Stimulated activated CD8-positive, alpha-beta memory T cell treated with anti-CD3 and anti-CD28 coated beads, Interleukin-4, amount 100 ng/mL, for 48 hours (primary cell): ENCODE measurements at regions not wholly inside any gene's neighbourhood (a gene's known extent, or its start where the extent isn't known, plus 50 kb on each side); places are given as distances from the start of the nearest gene placed in this dataset.
A peak's percentile ranks its signal among the peaks of the same experiment; 100 is the strongest.

Experiments used
- DNase-seq: peaks from one replicate; pipeline ENCODE4 v3.0.0-alpha.2; 2020

DNA sequence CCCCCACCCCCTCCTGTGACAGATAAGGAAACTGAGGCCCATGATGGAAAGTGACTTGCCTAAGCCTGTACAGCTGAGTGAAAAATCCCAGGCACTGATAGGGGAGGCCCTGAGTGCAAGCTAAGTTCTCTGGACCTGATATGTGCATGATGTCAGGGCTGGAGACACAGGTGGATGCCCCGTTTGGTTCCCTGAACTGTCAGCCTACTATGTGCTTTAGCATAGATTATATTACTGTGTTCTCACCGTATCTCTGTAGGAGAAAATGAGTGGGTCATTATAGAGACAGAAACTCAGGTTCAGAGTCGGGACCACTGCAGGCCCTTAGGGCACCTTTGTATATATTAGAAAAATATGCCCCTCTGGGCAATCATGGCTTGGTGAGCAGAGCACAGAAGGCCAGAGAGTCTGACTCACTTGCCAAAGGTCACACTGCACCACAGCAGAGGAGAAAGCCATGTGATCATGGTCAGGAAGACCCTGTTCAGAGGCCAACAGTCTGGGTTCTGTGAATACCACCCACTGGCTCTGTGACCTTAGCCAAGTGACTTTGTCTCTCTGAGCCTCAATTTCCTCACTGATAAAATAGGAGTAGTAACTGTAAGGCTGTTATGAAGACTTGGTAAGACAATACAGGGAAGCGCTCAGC is 145.8 kb upstream of the WNT4 start:
- no peak for DNase-seq

DNA sequence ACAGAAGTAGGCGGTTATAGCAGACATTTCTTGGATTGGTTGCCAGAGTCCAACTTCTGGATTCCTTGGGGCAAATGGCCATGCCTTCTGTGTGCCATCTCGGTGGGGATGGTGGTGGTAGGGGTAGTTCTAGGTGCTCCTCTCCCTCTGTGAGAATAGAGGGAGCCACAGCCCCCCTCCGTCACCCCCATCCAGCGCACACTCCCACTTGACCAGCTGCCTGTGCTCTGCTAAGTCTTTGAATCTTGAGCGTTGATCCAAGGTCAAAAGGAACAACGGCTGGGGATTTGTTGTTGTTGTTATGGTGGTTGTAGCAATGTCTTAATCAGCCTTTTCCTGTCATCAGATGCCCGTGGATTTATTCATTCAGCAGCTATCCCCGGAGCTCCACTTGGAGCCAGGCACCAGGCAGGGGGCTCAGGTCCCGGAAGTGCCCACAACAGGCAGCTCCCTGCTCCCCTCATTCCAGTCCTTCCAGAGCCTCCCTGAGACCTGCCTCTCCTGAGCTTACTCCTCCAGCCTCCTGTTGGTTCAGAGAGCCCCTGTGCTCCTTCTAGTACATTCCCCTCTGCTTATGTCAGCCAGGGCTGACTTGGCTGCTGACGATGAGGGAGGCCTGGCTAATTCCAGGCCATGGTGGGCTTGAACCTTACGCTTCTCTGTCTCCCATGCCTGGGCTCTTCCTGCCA is 146.6 kb upstream of the WNT4 start:
- no peak for DNase-seq

DNA sequence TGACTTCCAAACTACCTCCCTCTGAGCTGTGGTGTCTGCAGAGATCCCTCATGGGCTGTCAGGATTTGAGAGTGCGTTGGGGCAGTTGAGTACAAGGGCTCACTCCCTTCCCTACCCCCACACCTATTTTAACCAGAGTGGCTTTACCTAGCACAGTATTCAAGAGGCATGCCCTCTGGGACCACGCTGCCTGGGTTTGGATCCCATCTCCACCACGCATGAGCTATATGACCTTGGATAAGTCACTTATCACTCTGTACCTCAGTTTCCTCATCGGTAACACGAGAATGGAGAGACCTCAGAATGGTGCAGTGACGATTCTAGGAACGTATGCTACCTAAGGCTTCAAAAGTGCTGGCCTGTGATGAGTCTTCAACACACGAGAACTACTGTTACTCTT is 147.3 kb upstream of the WNT4 start:
- no peak for DNase-seq

DNA sequence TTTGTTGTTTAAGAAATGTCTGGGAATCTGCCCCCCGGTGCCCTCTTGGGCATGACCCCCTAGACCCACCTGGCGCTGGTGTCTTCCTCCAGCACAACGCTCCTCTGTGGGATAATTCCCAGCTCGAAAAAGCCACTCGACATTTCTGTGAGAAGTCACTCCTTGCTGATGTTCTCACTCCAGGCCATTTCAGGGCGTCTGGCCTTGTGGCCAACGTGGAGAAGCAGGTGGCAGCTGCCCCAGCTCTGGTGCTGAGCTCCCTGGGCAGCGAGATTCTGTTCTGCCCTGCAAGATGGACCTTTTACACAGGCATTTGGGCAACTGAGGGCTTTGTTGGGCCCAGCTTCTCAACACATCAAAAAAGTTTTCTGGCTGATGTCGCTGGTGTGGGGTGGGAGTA is 147.7 kb upstream of the WNT4 start:
- DNase-seq = no peak

DNA sequence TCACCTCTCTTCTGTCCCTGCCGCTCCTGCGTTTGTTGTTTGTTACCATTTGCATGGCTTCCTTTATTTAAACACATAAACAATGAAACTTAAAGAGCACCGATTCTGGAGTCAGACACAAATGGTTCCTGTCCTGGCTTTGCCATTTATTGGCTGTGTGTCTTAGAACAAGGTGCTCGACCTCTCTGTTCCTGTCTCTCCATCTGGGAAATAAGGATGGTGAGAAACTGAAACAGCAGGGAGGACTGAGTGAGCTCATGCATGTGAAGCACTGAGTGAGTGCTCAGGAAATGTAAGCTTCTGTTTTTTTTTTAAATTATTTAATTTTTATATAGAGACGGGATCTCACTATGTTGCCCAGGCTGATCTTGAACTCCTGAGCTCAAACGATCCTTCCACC is 148.2 kb upstream of the WNT4 start:
- no peak for DNase-seq

DNA sequence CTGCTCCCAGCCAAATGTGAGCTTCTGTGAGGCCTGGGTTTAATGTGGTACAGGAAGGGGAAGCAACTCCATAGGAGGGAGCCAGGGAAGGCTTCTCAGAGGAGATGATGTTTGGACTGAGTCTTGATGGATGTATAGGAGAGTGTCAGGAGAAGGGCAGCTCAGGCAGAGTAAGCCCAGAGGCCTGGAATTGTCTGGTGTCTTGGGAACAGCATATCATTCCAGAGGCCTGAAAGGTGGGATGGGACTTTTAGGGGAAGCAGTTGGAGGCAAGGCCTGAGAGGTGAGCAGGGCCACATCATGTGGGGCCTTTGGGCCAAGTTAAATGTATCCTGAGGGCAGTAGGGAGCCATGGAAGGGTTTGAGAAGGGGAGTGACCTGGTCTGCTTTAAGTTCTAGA is 148.6 kb upstream of the WNT4 start:
- no peak for DNase-seq

DNA sequence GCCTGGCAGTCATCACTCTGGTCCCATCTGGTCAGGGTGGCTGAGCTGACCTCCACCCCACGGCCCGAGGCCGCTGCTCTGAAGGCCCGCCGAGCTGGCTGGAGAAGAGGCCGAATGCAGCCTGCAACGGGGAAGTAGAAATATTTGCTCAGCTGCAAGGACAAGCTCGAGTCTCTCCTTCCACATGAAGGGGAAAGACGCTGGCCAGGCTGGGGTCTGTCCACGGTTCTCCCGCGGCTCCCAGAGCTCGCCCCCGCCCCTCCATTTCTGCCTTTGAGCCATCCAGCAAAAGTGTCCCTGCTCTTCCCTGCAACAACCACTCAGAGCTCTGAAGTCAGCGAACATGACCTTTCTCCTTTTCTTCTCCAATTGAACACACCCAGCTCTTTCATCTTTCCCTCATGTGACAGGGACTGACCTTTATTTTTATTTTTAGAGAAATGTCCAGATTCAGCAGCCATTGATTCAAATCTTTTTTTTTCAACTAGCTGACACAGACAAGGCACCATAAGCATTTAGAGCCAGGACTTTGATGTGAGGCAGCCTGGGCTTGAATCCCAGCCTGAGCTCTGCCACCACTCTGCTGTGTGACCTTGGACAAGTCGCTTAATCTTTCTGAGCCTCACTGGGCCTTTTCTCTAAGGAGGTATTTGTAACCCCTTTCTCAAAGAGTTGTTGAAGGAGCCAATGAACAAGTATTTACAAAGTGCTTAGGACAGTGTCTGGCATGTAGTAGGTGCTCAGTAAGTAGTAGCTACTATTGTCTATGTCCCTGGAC is 149.3 kb upstream of the WNT4 start:
- no peak for DNase-seq

DNA sequence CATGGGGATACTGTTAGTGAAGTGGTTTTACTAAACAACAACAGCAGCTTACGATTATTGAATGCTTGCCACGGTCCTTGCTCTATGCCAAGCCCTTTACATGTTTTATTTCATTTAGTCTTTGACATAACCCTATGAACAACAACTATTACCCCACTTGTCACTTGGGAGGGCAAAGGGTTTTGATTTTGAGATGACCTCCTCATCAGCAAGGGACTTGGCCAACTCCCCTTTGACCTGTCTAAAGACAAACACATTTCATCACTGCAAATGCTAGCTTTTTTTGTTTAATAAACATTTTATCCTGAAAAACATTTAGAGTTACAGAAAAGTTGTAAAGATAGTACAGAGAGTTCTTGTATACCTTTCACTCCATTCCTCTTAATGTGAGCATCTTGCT is 152.5 kb upstream of the WNT4 start:
- no peak for DNase-seq

DNA sequence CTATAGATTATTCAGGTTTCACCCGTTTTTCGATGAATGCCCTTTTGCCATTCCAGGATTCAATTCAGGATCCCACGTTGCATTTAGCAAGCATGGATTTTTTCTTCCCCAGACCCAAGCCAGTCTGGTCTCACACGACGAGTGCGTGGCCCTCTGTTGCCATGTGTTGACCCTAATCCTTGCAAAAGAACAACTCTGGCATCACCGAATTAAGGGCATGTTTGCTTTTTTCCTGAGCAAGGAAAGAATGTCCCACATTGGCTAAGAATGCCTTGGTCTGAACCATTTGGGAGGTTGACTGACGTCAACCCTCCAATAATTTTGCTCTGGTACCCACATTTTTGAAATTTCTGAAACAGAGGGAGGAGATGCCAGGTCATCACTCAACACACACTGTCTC is 153.0 kb upstream of the WNT4 start:
- no peak for DNase-seq

DNA sequence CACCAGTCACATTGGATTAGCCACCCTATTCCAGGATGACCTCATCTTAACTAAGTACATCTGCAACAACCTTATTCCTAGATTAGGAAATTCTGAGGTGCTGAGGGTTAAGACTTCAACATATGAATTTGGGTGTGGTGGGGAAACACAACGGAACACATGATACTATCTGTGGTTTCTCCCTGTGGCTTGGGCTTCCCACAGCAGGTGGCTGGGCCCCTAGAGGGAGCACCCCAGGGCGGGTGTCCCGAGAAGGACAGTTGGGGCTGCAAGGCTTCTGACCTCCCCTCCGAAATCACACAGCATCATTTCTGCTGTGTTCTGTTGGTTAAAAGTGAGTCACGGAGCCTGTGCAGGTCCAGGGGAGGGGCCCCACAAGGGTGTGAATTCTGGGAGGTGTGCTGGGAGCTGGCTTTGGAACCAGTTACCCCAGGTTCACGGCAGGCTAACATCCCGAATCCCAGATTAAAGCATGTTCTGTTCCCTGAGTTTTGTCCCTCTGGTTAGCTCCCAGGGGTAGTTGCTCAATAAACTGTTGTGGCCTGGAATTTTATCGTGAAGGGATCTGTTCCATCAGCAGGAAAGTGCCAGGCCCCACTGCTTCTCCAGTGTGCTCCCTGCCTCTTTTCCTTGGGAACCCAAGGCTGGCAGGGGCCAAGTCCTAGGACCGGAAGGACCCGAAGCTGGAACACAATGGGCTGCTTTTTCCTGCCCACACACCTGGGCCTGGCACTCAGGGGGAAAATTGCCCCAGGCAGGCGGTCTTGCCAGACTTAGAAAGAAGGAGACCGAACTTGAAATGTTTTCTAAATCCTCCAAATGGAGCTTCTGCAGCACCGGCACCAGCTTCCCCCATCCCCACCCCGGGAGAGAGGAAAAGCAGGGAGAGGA is 154.0 kb upstream of the WNT4 start:
- no peak for DNase-seq

DNA sequence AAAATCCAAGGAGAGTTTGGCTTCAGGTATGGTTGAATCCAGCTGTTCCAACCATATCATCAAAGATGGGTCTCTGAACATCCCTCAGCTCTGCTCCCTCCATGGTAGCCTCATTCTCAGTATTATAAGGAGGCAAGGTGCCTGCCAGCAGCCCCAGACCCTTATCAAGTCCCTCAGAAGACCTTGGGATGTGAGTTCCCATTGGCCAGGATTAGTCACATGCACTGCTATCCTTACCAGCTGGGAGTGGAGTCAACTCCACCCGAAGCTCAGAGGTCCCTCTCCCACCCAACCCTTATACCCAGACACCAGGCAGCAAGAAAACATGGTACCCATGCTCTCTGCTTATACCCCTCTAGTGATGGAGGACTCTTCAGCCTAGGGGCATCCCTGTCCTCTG is 153.7 kb upstream of the ZBTB40 start:
- no peak for DNase-seq

DNA sequence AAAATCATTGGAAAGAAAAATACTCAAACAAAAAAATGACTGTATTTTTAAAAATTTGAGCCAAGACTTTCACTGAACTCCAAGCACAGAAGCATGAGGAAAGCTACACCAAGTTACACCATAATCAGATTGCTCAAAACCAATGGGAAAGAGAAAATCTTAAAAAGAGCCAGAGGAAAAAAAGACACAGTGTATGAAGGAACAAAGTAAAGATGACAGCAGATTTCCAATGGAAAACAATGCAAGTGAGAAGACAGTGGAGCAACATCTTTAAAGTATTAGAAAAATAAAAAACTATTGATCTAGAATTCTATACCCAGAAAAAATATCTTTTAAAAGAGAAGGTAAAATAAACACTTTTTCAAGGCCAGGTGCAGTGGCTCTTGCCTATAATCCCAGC is 147.8 kb upstream of the ZBTB40 start:
- DNase-seq = no peak

DNA sequence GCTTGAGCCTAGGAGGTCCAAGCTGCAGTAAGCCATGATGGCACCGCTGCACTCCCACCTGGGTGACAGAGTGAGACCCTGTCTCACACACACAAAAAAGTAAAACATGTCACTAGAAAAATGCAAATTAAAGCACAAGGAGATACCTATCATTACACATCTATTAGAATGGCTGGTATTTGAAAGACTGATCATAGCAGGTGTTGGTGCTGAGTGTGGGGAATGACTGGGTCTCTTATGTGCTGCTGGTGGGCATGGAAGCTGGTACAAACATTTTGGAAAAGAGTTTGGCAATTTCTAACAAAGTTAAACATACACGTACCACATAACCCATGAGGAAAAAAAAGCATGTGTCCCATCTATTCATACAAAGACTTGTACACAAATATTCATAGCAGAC is 142.1 kb upstream of the ZBTB40 start:
- no peak for DNase-seq

DNA sequence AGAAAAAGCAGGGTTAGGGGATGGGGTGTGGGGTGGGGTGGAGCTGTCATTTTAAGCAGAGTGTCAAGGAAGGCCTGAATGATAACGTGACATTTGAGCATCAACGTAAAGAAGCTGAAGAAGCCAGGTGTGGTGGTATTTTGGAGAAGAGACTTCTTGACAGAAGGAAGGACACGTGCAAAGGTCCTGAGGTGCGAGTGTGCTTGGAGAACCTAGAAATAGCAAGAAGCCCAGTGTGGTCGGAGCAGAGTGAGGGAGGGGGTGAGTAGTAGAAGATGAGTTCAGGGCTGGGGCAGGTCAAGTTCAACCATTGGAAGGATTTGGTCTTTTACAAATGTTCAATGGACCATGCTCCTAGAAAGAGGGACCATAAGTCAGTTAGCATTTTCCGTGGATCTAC is 140.2 kb upstream of the ZBTB40 start:
- DNase-seq = no peak

DNA sequence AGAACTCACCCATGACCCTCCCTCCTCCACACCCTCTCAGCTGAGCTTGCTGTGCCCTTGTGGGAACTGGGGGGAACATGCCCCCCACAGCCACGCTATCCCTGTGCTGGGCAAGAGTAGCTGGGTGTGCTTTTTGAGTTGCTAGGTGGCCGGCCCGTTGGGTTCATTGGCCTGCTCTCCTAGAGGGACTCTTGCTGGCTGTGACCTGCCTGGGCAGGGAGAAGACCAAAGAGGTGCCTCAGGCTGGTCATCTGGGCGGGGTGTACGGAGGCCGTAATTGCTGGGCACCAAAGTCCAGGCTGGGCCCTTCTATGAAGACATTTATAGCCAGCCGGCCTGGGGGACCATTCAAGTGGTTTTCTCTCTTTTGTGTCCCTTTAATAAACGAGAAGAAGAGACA is 138.3 kb upstream of the ZBTB40 start:
- no peak for DNase-seq

DNA sequence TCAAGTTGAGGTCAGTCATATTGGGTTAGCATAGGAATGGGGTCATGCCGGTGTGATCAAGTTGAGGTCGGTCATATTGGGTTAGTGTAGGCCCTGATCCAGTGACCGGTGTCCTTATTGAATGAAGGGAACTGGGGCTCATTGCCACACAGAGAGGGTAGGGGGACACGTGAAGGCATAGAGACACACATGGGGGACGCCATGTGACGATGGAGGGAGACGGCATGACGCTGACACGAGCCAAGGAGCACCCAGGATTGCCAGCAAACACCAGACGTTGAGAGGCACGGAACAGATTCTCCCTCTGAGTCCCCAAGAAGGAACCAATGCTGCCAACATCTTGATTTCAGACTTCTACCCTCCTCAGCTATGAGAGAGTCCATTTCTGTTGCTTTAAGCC is 136.9 kb upstream of the ZBTB40 start:
- DNase-seq = no peak

DNA sequence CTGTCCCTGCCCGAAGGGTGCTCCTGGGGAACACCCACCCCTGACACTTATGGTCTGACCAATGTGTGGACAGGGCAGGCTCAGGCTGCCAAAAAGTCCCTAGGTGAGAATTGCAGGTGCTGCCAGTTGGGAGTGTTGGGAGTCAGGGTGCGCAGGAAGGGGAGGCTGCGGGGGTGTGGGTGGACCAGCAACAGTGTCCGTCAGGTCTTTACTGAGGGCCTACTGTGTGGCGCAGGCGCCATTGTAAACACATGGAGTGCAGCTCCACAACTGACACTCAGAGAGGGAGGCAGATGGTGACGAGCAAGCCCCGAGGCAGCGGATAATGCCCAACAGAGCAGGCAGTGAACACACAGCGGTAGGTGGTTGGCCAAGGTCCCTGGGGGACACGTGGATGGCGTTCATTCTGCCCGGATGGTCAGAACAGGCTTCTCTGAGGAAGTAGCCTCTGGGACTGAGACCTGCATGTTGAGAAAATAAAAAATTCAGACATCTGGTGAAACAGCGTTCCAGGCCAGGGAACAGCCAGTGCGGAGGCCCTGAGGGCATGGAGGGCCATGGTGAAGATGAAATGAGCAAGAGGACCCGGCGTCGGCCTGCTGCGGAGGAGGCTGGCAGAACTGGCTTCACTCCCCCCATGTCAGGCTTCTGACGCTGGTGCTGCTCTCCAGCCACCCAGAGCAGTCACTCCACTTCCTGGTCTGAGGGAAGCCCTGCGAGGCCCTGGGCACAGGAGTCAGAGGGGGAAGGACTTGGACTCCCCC is 136.2 kb upstream of the ZBTB40 start:
- DNase-seq = no peak

DNA sequence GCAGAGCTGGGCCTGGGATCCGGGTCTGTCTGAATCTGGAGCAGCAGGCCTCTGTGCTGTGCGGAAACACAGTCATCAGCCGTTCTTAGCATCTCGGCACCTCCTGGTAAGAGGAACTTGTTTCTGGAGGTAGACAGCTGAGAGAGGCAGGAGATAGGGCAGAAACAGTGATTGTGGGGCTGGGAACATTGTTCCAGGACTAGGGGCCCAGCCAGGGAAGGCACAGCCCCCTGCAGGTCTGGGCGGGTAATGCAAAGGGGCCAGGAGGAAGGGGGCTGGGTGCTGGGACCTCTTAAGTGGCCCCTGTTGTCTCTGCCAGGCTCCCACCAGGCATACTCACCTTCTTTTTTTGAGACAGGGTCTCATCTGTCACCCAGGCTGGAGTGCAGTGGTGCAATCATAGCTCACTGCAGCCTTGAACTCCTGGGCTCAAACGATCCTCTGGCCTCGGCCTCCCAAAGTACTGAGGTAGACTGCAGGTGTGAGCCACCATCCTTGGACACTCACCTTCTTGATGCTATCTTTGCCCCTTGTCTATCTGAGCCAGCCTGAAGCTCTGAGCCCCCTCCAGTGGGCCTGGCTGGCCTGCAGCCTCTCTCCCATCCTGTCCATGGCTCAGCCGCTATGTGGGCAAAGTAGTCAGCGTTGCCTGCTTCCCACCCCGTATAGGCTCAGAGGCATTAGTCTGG is 134.3 kb upstream of the ZBTB40 start:
- DNase-seq = peak; percentile 57

DNA sequence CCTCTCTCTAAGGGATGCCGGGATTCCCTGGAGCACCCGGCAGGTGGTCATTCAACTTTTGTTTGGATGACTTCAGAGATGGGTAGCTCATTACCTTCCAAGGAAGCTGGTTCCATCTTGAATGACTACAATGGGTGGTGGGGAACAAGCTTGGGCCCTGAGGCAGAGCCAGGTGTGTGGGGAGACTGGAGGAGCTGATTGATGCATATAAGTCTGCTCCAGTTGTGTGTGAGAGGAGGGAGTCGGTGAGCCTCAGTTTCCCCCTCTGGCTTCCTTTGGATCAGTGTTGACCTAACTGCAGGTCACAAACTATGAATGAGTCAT is 133.8 kb upstream of the ZBTB40 start:
- no peak for DNase-seq

DNA sequence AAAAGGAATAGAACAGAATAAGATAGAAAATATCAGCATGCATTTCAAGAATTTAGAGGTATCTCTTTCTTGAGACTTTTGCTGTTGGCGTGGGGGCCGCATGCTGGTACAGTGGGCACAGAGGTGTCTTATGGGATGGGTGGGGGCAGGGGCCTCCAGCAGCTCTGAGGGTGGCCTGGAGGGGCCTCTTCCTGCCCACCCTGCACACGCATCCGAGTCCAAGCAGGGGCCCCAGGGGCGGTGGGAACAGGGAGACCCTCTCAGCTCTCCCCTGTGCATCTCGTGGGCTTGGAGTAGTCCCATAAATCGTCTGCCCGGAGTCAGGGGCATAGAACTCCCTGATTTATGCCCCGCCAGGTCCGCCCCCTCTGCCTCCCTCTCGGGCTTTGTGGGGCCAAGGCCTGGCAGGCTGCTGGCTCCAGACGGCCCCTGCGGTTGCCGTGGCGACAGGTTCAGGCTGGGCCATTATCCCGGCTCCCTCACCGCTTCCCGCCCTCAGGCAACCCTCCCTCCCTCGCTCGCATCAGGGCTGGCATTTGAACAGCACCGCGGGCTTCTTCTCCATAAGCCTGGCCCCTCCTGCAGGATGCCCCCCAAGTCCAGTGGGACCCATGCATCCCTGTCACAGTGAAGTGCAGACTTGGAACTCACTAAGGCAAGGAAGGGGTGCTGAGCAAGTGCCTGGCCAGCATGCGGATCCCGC is 133.2 kb upstream of the ZBTB40 start:
- no peak for DNase-seq

DNA sequence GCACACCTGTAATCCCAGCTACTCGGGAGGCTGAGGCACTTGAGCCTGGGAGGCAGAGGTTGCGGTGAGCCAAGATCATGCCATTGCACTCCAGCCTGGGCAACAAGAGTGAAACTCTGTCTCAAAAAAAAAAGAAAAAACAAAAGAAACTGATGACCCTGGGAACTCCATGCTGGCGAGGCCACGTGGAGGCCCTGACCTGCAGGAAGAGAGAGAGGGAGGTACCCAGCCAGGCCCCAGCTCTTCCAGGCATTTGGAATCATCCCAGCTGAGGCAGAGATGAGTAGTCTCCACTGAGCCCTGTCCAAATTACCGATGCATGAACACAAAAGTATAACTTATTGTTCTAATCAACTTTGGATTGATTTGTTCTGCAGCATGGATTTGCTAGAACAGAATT is 132.0 kb upstream of the ZBTB40 start:
- DNase-seq = no peak
